Hematopoietic multipotent progenitor cell treated with erythropoietin and hydrocortisone succinate and interleukin-3 and kit ligand, for 6 days (in vitro differentiated cells): ENCODE measurements at regions not wholly inside any gene's neighbourhood (a gene's known extent, or its start where the extent isn't known, plus 50 kb on each side); places are given as distances from the start of the nearest gene placed in this dataset.
"Not testable (repeated sequence)": the region's sequence is repeated elsewhere in the genome, so short reads cannot be mapped to it uniquely, and the experiment has no call there.

Experiments used
- DNase-seq: peaks from one replicate; pipeline ENCODE4 v3.0.0-alpha.2; 2015

DNA sequence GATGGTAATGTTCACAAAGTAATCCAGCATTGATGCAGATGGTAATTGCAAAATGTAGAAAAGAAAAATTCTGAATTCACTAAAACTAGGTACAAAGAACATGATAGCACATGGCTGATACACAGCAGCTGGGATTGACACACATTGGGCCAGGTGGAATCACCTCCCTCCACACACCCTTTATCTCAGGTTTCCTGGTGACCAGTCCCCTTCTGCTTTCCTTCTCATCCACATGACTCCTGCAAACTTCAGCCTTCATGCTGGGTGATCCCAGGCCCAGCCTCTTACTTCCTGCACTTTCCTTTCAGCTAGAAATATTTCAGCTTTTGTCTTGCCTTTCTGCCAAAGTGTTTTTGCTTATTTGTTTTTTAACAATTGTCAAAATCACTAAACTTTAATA is 246.9 kb downstream of the LNPK start:
- DNase-seq = no peak

DNA sequence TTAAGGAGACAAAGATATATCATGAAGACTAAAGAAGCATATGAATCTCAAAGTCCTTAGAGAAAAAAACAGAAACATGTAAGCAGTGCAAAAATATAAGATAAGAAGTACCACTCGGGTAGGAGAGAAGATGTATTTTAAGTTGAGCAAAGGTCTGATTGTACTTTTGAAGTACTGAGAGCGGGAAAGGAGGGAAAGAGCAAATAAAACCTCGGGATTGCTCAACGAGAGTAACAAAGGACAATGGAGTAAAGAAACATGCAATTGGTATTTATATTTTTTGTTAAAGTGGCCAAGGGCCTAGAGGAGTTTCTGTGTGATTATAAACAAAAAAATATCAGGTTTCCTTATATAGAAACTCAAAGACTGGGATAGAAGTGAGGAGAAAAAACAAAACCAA is 251.9 kb downstream of the LNPK start:
- no peak for DNase-seq

DNA sequence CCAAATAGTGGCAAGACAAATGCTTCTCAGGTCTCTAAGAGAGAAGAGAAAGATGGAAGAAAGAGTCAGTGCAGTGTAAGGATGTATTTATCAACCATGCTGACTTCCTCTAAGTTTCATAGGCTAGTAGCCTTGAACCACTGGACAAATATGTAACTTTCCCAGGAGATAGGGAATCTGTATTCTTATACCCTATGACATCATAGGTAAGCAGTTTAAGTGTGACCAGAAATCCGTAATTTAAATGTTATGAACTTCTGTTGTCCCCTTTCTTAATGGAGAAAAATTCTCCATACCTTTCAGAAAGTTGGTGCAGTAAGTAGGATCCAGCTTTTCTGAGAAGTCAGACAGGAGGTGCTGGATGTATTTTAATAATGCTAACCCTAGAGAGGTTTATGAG is 256.2 kb downstream of the LNPK start:
- DNase-seq = no peak

DNA sequence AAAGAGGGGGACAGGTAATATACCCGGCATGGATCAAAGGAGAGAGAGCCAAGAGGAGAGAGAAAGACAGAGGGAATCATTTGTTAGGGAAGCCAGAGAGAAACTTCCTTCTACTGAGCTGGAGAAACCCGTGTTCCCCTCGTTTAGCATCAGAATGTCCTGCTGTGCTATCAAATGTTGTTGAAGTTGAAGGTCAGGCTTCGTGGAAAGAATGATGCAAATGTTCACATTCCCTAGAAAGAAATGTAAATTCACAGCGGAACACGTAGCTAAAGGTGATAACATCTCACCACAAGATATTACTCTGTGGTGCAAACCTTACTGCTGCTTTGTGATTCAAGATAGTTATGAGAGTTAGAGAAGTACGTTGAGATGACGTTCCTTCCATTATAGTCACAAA is 258.1 kb downstream of the LNPK start:
- peak; percentile 18 for DNase-seq

DNA sequence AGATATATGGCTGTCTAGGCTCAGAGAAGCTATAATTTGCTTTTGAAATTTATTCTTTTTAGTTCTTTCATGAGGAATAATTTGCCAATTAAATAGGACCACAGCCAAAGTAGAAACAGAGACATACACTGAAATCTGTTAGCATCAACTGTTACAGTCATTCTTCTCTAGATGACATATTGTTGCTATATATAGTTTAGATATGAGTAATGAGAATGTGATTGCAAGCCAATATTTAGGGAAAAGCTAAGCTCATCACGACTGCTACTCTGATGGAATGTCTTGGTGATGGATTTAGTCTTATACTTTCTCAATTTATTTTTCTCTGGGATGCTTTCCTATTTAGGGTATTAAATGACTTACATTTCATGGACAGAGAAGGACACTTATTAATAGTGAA is 259.1 kb downstream of the LNPK start:
- no peak for DNase-seq

DNA sequence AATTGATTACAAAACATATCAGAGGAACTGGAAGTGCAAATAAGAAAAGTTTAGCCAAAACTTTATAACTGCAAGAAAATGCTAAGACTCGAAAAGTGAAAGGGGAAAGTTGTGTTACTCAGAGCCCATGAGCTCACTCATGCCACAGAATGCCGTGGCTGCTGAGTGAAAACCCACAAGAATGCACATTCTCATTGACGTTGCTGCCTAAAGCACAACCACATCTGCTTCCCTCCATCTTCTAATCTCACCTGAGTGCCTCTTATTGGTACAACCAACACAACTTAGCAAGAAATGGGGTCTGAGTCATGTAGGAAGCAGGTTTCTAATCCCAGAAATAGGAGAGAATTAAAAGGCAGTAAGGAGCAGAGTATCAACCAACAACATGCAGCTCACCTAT is 259.7 kb downstream of the LNPK start:
- DNase-seq = no peak

DNA sequence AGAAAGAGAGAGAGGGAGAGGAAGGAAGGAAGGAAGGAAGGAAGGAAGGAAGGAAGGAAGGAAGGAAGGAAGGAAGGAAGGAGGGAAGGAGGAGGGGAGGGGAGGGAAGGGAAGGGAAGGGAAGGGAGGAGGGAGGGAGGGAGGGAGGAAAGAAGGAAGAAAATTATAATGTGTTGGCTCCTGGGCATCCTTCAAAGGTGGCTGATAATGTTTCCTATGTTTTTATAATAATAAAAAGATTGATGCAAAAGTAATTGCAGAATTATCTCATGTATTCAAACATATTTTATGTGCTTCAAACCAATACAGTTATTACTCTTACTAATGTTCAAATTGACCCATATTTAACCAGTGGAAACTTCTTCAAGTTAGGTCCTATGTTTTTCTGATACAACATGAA is 260.9 kb downstream of the LNPK start:
- DNase-seq = no peak

DNA sequence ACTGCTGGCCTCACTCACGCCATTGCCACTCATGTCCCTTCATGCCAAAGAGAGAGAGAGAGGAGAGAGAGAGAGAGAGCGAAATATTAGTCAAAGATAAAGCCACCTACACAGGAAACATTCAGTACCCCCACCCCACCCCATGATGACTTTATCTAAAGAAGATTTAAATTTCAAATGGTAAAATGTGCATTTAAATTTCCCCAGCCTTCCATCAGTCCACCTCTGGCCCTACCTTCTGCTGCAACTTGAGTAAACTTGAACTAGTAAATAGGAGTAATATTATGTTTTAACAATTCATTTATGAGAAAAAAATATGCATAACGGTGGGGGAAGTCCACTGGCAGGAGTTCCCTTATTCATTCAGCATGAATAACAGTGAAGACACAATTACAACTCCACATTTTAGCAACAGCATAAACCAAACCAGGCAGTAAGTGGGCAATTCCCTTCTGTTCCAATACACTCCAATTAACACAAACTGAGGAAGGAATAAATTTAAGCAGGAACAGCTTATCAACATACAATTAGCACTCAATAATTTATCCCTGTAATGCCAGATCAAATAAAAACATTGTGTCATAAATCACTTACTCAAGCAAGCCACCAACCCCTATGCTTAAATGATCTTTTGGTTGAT is 264.2 kb downstream of the LNPK start:
- DNase-seq = no peak

DNA sequence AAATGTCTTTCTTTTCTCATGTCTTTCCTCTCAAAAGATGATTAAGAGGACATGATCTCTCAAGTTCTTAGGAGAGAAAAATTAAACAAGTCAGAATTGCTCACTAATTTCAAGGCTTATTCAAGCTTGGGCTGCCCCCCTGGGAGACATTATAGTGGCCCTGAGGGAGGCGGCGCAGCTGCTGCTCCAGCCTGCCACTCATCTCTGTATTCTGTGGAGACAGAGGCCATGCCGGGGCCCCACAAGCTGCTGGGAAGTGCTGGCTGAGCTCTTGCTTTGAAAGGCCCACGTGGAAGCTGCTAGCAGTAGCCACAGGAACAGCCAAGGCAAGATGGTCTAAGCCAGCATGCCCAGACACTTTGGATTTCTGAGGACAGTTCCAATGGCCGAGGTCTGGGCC is 267.4 kb downstream of the LNPK start:
- DNase-seq = no peak

DNA sequence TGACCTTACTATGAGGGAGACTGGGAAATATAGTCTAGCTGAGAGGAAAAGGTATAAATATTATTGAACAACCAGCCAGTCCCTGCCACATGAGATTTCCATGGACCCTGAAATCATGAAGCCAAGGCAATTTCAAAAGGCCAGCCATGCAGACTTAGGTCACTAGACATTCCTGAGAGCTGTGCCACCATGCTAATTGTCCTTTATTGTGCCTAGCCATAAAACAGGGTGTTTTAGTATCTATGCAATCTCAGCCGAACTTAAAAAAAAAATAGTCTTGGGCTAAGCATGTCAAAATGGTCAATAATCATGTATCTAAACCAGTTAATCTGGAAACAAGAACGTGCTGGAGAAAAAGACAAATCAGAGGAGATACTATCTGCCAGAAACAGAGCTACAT is 269.5 kb downstream of the LNPK start:
- DNase-seq = no peak

DNA sequence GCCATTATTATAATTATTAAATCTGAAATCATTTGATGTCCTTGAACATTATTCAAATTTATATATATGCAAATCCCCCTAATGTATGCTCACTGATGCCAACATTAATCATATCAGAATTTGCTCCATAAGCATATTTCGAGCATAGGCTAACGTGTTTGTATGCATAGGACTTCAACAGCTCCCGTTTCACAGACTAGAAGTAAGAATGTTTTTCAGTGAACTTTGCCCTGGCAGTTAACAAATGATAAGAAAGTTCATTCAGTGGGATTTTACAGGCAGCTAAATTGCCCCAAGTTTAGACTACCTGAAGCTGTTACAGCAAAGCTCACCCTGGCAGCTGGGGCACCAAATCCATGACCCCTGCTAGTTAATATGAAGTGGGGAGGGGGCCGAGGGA is 272.0 kb downstream of the LNPK start:
- no peak for DNase-seq

DNA sequence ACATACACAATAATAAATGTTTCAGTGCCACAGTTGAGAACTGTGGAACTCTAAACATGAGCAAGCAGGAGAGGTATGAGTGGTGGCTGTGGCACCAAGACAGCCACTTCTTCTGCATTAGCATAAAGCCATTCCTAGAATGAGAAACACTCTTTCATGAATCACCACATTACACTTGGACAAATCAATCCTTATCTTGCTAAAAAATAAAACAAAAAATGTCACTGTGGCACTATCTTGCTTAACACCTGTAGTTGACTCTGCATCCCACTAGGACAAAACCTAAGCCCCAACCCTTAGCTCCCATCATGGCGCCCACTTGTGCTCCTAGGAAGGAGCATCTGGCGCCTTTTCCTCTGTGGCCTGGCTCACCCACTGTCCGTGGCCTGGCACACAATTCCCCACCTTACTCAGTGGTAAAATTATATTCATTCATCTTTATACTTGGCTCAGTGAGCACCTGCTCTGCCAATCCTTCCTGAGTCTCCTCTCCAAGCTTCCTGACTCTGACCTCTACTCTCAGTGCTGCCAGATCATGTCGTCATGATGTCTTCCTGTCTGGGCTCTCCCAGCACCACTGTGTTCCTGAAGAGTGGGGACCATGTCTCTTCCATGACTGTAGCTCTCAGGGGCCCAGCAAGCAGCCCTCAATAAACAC is 272.9 kb downstream of the LNPK start:
- DNase-seq = no peak

DNA sequence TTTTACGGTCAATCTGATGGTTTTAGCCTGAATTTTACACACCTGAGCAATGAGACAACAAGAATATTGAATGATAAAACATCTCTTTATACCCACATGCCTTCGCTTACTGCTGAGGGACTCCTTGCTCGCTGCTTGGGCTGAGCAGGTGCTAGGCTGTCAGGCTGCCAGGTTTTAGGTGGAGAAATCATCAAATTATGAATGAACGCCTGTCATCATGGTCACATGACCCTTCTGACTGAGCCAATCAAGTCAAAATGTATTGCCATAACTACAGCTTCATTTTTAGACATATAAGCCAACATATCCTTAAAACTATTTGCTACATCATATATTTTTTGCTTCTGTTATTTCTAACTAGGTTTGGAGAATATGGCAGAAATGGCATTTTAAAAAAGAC is 274.0 kb downstream of the LNPK start:
- no peak for DNase-seq

DNA sequence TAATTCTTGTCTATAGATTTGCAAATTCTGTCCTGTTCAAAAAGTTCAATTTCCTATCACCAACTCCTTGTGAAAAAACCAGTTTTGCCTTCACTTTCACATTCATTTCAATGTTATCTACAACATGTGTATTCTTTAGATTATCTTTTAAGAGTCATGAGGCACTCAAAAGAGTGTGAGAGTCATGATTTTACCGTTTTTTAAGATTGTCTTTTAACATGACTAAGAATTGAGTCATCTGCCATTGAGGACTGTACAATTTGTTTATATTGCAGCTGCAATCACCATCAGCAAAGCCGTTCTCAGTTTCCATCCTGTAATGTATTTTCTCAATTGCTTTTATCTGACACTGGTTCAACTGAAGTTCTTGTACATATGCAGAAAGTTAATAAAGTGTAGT is 275.8 kb downstream of the LNPK start:
- DNase-seq = no peak

DNA sequence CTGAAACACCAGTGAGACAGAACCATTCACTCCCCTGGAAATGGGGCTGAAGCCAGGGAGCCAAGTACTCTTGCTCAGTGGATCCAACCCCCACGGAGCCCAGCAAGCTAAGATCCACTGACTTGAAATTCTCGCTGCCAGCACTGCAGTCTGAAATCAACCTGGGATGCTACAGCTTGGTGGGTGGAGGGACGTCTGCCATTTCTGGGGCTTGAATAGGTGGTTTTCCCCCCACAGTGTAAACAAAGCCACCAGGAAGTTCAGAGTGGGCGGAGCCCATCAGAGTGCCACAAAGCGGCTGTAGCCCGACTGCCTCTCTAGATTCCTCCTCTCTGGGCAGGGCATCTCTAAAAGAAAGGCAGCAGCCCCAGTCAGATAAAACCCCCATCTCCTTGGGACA is 292.8 kb downstream of the LNPK start:
- no peak for DNase-seq

DNA sequence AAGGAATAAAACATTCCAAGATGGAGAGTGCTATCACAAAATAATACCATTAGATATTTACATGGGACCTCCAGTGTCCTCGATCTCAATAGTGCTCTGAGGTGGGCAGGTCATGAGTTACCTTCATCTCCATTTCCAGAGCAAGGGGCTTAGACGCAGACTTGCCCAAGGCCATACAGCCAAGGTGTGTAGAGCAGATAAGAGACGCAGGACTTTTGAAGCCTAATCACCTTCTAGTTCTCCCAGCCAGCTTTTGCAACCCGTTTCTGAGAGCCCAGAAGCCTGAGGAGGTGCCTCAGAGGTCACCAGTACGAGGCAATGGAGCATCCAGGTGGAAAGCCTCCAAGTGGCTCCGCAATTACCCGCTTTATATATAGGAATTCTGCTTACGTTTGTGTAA is 294.7 kb downstream of the LNPK start:
- DNase-seq = no peak

DNA sequence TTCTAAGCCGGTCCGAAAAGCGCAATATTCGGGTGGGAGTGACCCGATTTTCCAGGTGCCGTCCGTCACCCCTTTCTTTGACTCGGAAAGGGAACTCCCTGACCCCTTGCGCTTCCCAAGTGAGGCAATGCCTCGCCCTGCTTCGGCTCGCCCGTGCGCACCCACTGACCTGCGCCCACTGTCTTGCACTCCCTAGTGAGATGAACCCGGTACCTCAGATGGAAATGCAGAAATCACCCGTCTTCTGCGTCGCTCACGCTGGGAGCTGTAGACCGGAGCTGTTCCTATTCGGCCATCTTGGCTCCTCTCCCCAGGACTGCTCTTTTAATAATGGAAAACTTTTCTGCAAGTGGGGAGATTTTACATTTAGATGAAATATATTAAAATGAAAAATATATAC is 297.5 kb downstream of the LNPK start:
- not testable (repeated sequence) for DNase-seq

DNA sequence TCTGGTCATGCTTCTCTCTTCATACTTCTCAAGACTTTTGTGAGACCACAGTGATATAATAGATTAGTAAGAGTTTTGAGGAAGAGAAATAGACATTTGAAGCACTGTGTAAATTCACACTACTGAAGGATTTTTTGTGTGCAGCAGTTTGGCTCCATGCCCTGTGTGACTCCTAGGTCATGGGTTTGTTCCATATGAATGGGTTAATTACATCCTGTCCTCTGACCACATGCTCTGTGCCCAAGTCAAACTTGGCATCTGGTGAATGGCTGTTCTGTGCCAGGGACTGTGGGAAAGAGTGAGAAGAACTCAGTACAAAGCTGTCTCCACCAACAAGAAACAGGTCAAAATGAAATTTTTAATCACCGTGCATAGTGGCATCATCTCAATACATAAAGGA is 304.0 kb downstream of the LNPK start:
- no peak for DNase-seq

DNA sequence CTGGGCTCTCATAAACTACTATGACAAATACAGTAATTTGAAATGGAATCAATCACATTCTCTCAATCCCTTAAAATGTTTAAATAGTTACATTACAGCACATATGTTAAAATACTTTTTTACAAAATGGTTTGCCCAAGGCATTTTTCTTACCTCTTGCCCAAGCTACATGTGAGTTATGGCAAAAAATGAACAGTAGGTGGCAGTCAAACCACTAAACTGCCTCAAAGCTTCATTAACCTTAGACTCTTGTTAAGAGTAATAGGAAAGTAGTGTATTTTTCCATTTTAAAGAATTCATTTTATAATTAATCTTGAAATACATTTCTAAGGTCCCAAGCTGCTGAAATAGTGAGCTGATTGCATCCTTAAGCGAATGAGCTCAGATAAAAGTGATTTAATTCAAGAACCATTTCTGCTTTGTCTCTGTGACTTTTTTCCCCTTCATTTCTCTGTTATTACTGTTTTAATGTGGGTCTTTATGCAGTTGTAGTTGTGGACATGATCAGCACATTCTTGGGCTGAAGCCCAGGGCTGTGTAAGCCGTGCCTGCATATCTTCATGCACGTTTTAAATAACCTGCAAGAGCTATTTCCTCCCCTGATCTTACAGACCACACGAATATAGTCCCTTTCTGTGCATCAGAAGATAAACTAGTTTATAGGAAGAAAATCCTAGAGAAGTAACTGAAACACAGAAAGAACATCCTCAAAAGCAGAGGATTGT is 311.8 kb downstream of the LNPK start:
- peak; percentile 72 for DNase-seq

DNA sequence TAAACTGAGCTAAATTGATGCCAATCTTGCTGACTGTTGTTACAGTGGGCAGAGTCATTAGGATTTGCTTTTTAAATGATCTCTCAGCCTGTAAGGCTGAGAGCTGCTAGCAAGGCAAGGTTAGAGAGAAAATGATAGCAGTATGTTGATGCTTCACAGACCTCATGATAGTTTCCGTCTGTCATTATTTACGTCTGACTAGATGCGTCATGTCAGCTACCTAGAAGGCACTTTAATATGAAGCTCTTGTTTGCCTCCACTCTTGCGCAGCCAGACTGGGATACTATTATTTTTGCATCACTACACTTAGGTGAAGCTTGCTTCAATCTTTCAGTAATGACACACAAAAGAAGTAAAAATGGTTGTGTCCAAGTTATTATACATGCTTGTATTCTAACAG is 313.8 kb downstream of the LNPK start:
- DNase-seq = no peak

DNA sequence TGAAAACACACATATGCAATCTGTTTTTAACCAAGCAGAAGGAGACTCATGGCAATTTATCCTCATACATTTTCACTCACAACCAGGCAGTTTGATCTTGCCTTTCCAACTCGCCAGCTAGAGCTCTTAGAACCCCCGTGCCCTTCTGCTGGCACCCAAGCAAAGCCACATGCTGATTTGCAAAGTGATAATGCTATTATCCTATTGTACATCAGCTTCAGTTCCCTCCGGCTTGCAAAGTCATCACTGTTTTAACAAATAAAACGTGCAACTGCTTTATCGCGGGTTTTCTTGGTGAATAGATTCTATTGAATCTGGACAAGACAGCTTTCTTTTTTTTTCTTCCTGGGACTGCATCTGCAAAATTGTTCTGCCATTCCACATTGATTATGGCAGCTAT is 314.6 kb downstream of the LNPK start:
- DNase-seq = peak; percentile 3

DNA sequence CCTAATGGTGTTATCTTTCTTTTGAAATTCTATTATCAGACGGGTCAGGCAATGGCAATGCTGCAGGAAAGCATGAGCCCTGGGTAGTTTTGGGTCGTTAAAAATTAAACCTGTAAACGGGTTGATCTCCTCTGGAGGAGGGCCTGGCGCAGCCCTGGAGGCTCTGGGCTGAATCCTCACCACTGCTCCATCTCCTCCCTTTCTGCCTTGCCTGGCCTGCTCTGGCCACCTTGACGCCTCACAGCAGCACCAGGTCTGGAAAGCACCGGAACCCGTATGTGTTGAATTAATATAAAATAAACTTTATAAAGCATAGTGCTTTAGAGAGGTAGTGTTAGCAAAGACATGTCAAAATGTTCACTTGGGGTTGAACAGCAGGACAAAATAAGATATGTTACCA is 316.1 kb downstream of the LNPK start:
- no peak for DNase-seq

DNA sequence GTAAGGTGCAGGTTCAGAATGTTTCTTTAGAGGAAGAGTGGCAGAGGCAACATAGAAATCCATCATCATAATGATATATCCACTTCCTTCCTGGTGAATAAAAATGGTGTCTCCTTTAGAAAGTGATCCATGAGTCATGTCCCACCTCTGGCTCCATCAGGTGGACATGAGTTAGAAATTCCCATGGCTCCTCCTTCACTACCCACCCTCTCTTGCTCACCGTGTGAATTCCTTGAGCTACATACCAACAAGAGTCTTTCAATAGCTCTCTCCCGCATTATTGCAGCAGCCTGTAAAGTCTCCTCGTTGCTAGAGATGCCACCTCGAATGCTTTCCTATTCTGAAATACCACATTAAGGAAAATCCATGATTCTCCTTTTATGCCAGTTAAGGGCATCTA is 317.6 kb downstream of the LNPK start:
- no peak for DNase-seq

DNA sequence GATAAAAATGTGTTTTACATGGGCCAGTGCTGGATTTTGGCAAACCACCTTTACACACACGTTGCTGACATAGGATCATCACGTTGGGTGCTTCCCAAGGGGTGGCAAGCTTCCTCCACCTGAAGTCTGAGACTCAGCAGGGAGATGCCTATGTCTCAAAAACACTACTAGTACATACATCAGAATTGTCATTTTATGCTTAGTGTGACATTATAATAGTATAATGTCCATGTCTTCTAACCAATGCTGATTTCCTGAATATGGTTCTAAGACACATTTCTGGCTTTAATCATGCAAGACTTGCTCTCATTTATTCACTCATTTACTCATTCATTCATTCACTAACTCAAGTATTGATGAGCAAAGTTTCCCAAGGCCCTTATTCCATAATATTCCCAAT is 322.3 kb downstream of the LNPK start:
- DNase-seq = no peak

DNA sequence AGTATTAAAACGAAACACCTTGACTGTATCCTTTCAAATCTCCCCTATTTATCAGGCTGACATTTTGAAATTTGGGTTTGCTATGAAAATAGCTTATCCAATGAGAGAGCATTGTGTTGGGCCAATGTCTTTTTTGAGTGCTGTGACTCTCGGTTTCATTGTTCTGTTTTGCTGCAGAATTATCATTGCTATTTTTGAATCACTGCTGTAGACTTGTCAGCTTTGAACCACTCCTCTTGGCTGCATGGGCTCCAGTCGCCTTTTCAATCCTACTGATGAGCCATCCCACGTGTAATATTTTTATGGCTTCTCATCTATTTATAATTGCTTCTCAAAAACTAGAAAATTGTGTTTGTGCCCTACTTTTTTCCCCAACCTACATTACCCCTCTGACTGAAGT is 322.8 kb downstream of the LNPK start:
- no peak for DNase-seq
